ENCODE measurements at regions not wholly inside any gene's neighbourhood (a gene's known extent, or its start where the extent isn't known, plus 50 kb on each side); places are given as distances from the start of the nearest gene placed in this dataset.

DNA sequence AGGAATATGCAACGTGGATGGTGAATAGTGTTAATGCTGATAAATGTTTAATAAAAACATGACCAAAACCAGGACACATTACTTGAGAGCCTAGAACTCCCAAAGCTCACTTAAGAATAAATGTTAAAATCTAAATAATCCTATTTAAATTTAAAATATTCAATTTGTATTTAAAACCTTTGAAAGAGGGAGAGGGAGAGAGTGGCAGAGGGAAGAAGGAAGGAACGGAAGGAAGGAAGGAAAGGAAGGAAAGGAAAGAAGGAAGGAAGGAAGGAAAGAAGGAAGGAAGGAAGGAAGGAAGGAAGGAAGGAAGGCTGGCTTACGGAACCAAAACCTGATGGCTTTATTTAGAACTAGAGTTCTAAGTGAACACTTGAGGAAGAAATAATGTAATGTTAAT lies 324.1 kb upstream of the SYT4 start:
- TF ChIP-seq, protein P1, sequence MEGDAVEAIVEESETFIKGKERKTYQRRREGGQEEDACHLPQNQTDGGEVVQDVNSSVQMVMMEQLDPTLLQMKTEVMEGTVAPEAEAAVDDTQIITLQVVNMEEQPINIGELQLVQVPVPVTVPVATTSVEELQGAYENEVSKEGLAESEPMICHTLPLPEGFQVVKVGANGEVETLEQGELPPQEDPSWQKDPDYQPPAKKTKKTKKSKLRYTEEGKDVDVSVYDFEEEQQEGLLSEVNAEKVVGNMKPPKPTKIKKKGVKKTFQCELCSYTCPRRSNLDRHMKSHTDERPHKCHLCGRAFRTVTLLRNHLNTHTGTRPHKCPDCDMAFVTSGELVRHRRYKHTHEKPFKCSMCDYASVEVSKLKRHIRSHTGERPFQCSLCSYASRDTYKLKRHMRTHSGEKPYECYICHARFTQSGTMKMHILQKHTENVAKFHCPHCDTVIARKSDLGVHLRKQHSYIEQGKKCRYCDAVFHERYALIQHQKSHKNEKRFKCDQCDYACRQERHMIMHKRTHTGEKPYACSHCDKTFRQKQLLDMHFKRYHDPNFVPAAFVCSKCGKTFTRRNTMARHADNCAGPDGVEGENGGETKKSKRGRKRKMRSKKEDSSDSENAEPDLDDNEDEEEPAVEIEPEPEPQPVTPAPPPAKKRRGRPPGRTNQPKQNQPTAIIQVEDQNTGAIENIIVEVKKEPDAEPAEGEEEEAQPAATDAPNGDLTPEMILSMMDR (optimal IDR thresholded peaks at IDR 0.05 in 1 of 3, IDR thresholded peaks at IDR 0.05 in 1 of 3, conservative IDR thresholded peaks at IDR 0.05 in 1 of 3; ENCODE audit: extremely low read depth in 1 of 3, insufficient read depth in 2 of 3, low read length in 3 of 3): no peak
- no peak for TF ChIP-seq EZH2 (IDR thresholded peaks at IDR 0.05; ENCODE audit: low read length)

Measured in keratinocyte (primary cell).